ENCODE measurements at regions not wholly inside any gene's neighbourhood (a gene's known extent, or its start where the extent isn't known, plus 50 kb on each side); places are given as distances from the start of the nearest gene placed in this dataset.

GRCh38 chr3:148598619-148599018, 99.1 kb upstream of the AGTR1 start:
- TF ChIP-seq, protein P1, sequence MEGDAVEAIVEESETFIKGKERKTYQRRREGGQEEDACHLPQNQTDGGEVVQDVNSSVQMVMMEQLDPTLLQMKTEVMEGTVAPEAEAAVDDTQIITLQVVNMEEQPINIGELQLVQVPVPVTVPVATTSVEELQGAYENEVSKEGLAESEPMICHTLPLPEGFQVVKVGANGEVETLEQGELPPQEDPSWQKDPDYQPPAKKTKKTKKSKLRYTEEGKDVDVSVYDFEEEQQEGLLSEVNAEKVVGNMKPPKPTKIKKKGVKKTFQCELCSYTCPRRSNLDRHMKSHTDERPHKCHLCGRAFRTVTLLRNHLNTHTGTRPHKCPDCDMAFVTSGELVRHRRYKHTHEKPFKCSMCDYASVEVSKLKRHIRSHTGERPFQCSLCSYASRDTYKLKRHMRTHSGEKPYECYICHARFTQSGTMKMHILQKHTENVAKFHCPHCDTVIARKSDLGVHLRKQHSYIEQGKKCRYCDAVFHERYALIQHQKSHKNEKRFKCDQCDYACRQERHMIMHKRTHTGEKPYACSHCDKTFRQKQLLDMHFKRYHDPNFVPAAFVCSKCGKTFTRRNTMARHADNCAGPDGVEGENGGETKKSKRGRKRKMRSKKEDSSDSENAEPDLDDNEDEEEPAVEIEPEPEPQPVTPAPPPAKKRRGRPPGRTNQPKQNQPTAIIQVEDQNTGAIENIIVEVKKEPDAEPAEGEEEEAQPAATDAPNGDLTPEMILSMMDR (IDR thresholded peaks at IDR 0.05; ENCODE audit: poor library complexity, severe bottlenecking): no peak
- TF ChIP-seq EZH2 (IDR thresholded peaks at IDR 0.05; ENCODE audit: borderline replicate concordance, insufficient read depth, low read length, poor library complexity, severe bottlenecking): no peak
- TF ChIP-seq POLR2AphosphoS5 (IDR thresholded peaks at IDR 0.05): no peak
- no peak for TF ChIP-seq RAD21 (conservative IDR thresholded peaks at IDR 0.05)
- TF ChIP-seq, protein P2, sequence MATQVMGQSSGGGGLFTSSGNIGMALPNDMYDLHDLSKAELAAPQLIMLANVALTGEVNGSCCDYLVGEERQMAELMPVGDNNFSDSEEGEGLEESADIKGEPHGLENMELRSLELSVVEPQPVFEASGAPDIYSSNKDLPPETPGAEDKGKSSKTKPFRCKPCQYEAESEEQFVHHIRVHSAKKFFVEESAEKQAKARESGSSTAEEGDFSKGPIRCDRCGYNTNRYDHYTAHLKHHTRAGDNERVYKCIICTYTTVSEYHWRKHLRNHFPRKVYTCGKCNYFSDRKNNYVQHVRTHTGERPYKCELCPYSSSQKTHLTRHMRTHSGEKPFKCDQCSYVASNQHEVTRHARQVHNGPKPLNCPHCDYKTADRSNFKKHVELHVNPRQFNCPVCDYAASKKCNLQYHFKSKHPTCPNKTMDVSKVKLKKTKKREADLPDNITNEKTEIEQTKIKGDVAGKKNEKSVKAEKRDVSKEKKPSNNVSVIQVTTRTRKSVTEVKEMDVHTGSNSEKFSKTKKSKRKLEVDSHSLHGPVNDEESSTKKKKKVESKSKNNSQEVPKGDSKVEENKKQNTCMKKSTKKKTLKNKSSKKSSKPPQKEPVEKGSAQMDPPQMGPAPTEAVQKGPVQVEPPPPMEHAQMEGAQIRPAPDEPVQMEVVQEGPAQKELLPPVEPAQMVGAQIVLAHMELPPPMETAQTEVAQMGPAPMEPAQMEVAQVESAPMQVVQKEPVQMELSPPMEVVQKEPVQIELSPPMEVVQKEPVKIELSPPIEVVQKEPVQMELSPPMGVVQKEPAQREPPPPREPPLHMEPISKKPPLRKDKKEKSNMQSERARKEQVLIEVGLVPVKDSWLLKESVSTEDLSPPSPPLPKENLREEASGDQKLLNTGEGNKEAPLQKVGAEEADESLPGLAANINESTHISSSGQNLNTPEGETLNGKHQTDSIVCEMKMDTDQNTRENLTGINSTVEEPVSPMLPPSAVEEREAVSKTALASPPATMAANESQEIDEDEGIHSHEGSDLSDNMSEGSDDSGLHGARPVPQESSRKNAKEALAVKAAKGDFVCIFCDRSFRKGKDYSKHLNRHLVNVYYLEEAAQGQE (IDR thresholded peaks at IDR 0.05; ENCODE audit: borderline replicate concordance): no peak
- TF ChIP-seq EP300 (conservative IDR thresholded peaks at IDR 0.05; ENCODE audit: poor library complexity, severe bottlenecking): no peak
- TF ChIP-seq SMC3 (conservative IDR thresholded peaks at IDR 0.05; ENCODE audit: poor library complexity): no peak
- no peak for TF ChIP-seq MXI1 (conservative IDR thresholded peaks at IDR 0.05; ENCODE audit: poor library complexity, severe bottlenecking)
